ENCODE measurements at regions not wholly inside any gene's neighbourhood (a gene's known extent, or its start where the extent isn't known, plus 50 kb on each side); places are given as distances from the start of the nearest gene placed in this dataset.

DNA sequence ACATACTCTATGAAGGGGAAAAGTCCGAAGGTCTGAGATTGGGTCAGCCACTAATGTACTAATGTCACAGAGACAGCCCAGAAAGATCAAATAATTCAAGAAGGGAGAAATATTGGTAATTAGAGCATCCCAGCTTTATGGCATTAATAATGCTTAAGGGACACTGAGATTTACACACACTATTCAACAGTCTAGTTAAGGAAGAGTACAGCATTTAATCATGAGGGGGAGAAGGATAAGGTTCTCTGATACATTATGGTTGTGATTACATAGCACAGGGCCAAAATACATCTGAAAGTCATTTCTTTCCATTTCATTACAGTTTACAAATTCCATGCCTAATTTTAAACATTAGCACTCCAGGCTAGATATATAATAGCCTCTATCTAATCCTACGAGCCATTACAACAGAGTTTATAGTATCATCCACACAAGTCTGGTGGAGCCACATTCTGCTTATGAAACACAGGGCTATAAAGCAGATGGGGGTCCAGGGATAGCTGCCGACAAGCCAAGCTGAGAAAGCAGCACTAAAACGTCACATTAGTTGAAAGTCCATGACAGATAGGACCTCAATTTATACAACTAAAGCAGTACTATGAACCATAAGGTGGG lies 108.0 kb upstream of the GRIA3 start:
- no peak overlapping the region for H3K4me3 ChIP-seq (ENCODE audit: low read length in 2 of 2)
- H2AFZ ChIP-seq (ENCODE audit: low read length) = no peak overlapping the region
- WGBS, 2 donors (ENCODE audit: extremely low coverage in 2 of 2, insufficient read length in 2 of 2, insufficient replicate concordance in 1 of 2) = no CpG with 5 or more reads among the region's 4 CpGs
- no peaks in the 10 kb centered on the region for H3K4me1 ChIP-seq (ENCODE audit: control insufficient read depth in 2 of 2, insufficient read depth in 1 of 2, low read depth in 1 of 2, low read length in 2 of 2)
- no peak overlapping the region for H3K9ac ChIP-seq (ENCODE audit: low read depth, low read length, poor library complexity)
- H3K4me2 ChIP-seq (ENCODE audit: insufficient read depth, low read length, poor library complexity, severe bottlenecking) = no peak overlapping the region
- H2BK15ac ChIP-seq (ENCODE audit: low read length) = no peak overlapping the region
- H3K79me1 ChIP-seq (ENCODE audit: low read depth, low read length) = no peaks in the 10 kb centered on the region
- H3K18ac ChIP-seq (ENCODE audit: low read length) = no peak overlapping the region
- H3K9me3 ChIP-seq (replicated peaks in 1 of 2; ENCODE audit: control insufficient read depth in 2 of 2, insufficient read depth in 1 of 2, low read depth in 1 of 2, low read length in 2 of 2) = no peaks in the 10 kb centered on the region
- no peak overlapping the region for H4K8ac ChIP-seq (ENCODE audit: low read depth, low read length)
- H3K23ac ChIP-seq (ENCODE audit: low read depth, low read length, poor library complexity) = no peak overlapping the region
- no peak overlapping the region for H2AK5ac ChIP-seq (ENCODE audit: low read depth, low read length)
- H3K14ac ChIP-seq (ENCODE audit: low read length) = no peak overlapping the region
- no peak overlapping the region for H3K27ac ChIP-seq (replicated peaks; ENCODE audit: low read length)
- no peak overlapping the region for H3K4ac ChIP-seq (ENCODE audit: low read length)
- no peak overlapping the region for H2BK12ac ChIP-seq (ENCODE audit: low read length)
- no peak overlapping the region for H2BK5ac ChIP-seq (ENCODE audit: low read length)
- no peaks in the 10 kb centered on the region for H3K27me3 ChIP-seq (ENCODE audit: control insufficient read depth in 3 of 3, insufficient read depth in 3 of 3, low read depth in 1 of 3, low read length in 3 of 3)
- DNase-seq (ENCODE audit: low spot score) = no peak
- no peaks in the 10 kb centered on the region for H3K36me3 ChIP-seq (replicated peaks in 1 of 2; ENCODE audit: control insufficient read depth in 2 of 2, insufficient read depth in 2 of 2, low read length in 2 of 2)
- no peak overlapping the region for H2BK120ac ChIP-seq (ENCODE audit: low read depth, low read length)
- H4K91ac ChIP-seq (ENCODE audit: low read depth, low read length, poor library complexity) = no peak overlapping the region

DNA sequence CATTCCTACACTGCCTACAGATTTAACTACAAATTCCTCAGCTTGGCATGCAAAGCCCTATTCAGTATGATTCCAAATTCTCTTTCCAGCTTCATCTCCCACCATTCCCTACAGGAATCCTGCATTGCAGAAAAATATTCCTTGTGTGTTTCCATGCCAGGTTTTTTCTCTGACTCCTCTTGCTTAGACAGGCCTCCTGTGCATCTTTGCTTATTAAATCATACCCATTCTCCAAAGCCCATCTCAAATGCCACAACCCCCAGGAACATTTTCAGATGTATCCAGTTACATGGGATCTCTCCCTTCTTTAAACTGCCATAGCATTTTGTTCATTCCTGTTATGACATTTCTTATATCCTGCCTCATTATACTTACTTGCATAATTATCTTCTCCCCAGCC lies 106.4 kb upstream of the GRIA3 start:
- H2BK15ac ChIP-seq (ENCODE audit: low read length) = no peak overlapping the region
- H3K9me3 ChIP-seq (replicated peaks in 1 of 2; ENCODE audit: control insufficient read depth in 2 of 2, insufficient read depth in 1 of 2, low read depth in 1 of 2, low read length in 2 of 2) = no peaks in the 10 kb centered on the region
- H2BK120ac ChIP-seq (ENCODE audit: low read depth, low read length) = no peak overlapping the region
- H3K4ac ChIP-seq (ENCODE audit: low read length) = no peak overlapping the region
- H3K9ac ChIP-seq (ENCODE audit: low read depth, low read length, poor library complexity) = no peak overlapping the region
- no peak overlapping the region for H3K18ac ChIP-seq (ENCODE audit: low read length)
- H4K8ac ChIP-seq (ENCODE audit: low read depth, low read length) = no peak overlapping the region
- H3K4me3 ChIP-seq (ENCODE audit: low read length in 2 of 2) = no peak overlapping the region
- no peak overlapping the region for H2BK5ac ChIP-seq (ENCODE audit: low read length)
- no peak overlapping the region for H3K14ac ChIP-seq (ENCODE audit: low read length)
- H3K4me2 ChIP-seq (ENCODE audit: insufficient read depth, low read length, poor library complexity, severe bottlenecking) = no peak overlapping the region
- no peak for DNase-seq (ENCODE audit: low spot score)
- no peaks in the 10 kb centered on the region for H3K36me3 ChIP-seq (replicated peaks in 1 of 2; ENCODE audit: control insufficient read depth in 2 of 2, insufficient read depth in 2 of 2, low read length in 2 of 2)
- H2AFZ ChIP-seq (ENCODE audit: low read length) = no peak overlapping the region
- no peak overlapping the region for H3K23ac ChIP-seq (ENCODE audit: low read depth, low read length, poor library complexity)
- no peaks in the 10 kb centered on the region for H3K4me1 ChIP-seq (ENCODE audit: control insufficient read depth in 2 of 2, insufficient read depth in 1 of 2, low read depth in 1 of 2, low read length in 2 of 2)
- H3K27ac ChIP-seq (replicated peaks; ENCODE audit: low read length) = no peak overlapping the region
- no peaks in the 10 kb centered on the region for H3K27me3 ChIP-seq (ENCODE audit: control insufficient read depth in 3 of 3, insufficient read depth in 3 of 3, low read depth in 1 of 3, low read length in 3 of 3)
- no peak overlapping the region for H2AK5ac ChIP-seq (ENCODE audit: low read depth, low read length)
- H2BK12ac ChIP-seq (ENCODE audit: low read length) = no peak overlapping the region
- H4K91ac ChIP-seq (ENCODE audit: low read depth, low read length, poor library complexity) = no peak overlapping the region
- no peaks in the 10 kb centered on the region for H3K79me1 ChIP-seq (ENCODE audit: low read depth, low read length)

DNA sequence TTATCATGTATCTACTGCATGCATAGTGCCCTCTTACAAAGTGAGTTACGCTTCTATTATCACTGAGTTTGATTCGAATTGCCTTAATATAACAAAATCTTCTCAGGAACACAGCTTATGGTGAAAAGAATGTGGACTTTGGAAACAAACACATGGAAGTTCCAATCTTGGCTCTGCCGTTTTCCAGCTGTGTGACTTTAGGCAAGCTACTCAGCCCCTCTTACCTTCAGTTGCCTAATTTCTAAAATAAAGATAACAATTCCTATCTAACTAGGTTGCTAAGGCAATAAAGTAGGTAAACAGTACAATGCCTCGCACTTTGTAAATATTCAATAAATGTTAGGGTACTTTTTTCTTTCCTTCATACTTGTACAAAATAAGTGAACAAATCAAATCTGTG lies 104.0 kb upstream of the GRIA3 start:
- no peak overlapping the region for H3K14ac ChIP-seq (ENCODE audit: low read length)
- no peak overlapping the region for H3K23ac ChIP-seq (ENCODE audit: low read depth, low read length, poor library complexity)
- H3K4me1 ChIP-seq (ENCODE audit: control insufficient read depth in 2 of 2, insufficient read depth in 1 of 2, low read depth in 1 of 2, low read length in 2 of 2) = no peaks in the 10 kb centered on the region
- no peaks in the 10 kb centered on the region for H3K27me3 ChIP-seq (ENCODE audit: control insufficient read depth in 3 of 3, insufficient read depth in 3 of 3, low read depth in 1 of 3, low read length in 3 of 3)
- no peak overlapping the region for H4K91ac ChIP-seq (ENCODE audit: low read depth, low read length, poor library complexity)
- H3K36me3 ChIP-seq (replicated peaks in 1 of 2; ENCODE audit: control insufficient read depth in 2 of 2, insufficient read depth in 2 of 2, low read length in 2 of 2) = no peaks in the 10 kb centered on the region
- H3K4me2 ChIP-seq (ENCODE audit: insufficient read depth, low read length, poor library complexity, severe bottlenecking) = no peak overlapping the region
- H2BK5ac ChIP-seq (ENCODE audit: low read length) = no peak overlapping the region
- no peak overlapping the region for H3K4ac ChIP-seq (ENCODE audit: low read length)
- WGBS, 2 donors (ENCODE audit: extremely low coverage in 2 of 2, insufficient read length in 2 of 2, insufficient replicate concordance in 1 of 2) = no CpG with 5 or more reads among the region's 4 CpGs
- no peak overlapping the region for H3K18ac ChIP-seq (ENCODE audit: low read length)
- H3K4me3 ChIP-seq (ENCODE audit: low read length in 2 of 2) = no peak overlapping the region
- H4K8ac ChIP-seq (ENCODE audit: low read depth, low read length) = no peak overlapping the region
- H3K9ac ChIP-seq (ENCODE audit: low read depth, low read length, poor library complexity) = no peak overlapping the region
- no peaks in the 10 kb centered on the region for H3K79me1 ChIP-seq (ENCODE audit: low read depth, low read length)
- H2BK120ac ChIP-seq (ENCODE audit: low read depth, low read length) = no peak overlapping the region
- no peak overlapping the region for H3K27ac ChIP-seq (replicated peaks; ENCODE audit: low read length)
- no peaks in the 10 kb centered on the region for H3K9me3 ChIP-seq (replicated peaks in 1 of 2; ENCODE audit: control insufficient read depth in 2 of 2, insufficient read depth in 1 of 2, low read depth in 1 of 2, low read length in 2 of 2)
- no peak overlapping the region for H2AK5ac ChIP-seq (ENCODE audit: low read depth, low read length)
- H2BK15ac ChIP-seq (ENCODE audit: low read length) = no peak overlapping the region
- H2AFZ ChIP-seq (ENCODE audit: low read length) = no peak overlapping the region
- no peak overlapping the region for H2BK12ac ChIP-seq (ENCODE audit: low read length)
- DNase-seq (ENCODE audit: low spot score) = no peak

DNA sequence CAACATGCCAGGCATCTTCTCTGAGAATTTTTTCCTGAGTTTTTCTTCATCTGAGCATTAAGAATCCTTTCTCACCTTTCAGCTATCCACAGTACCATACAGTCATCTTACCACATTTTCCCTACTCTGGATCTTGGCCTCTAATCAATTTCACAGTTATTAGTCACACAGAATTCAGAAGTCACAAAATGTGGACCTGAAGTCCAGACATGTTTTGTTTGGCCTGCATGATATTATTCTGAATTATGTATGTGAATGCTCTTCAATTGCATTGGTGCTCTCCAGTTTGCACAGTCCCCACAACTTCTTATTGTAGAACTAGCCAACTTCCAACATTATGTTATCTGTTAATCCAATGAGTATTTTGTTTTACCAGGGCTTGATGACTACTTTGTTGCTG lies 102.3 kb upstream of the GRIA3 start:
- Histone ChIP-seq H2BK15ac (ENCODE audit: low read length) (no peak overlapping the region), H3K4me2 (ENCODE audit: insufficient read depth, low read length, poor library complexity, severe bottlenecking) (no peak overlapping the region), H3K4me1 (ENCODE audit: control insufficient read depth in 2 of 2, insufficient read depth in 1 of 2, low read depth in 1 of 2, low read length in 2 of 2) (no peaks in the 10 kb centered on the region), H3K14ac (ENCODE audit: low read length) (no peak overlapping the region), H3K4ac (ENCODE audit: low read length) (no peak overlapping the region), H2AK5ac (ENCODE audit: low read depth, low read length) (no peak overlapping the region), H2BK5ac (ENCODE audit: low read length) (no peak overlapping the region), H3K79me1 (ENCODE audit: low read depth, low read length) (no peaks in the 10 kb centered on the region), H3K27ac (replicated peaks; ENCODE audit: low read length) (no peak overlapping the region), H4K8ac (ENCODE audit: low read depth, low read length) (no peak overlapping the region), H3K18ac (ENCODE audit: low read length) (no peak overlapping the region), H3K9me3 (replicated peaks in 1 of 2; ENCODE audit: control insufficient read depth in 2 of 2, insufficient read depth in 1 of 2, low read depth in 1 of 2, low read length in 2 of 2) (no peaks in the 10 kb centered on the region), H2AFZ (ENCODE audit: low read length) (no peak overlapping the region), H3K9ac (ENCODE audit: low read depth, low read length, poor library complexity) (no peak overlapping the region), H4K91ac (ENCODE audit: low read depth, low read length, poor library complexity) (no peak overlapping the region), H3K23ac (ENCODE audit: low read depth, low read length, poor library complexity) (no peak overlapping the region), H2BK120ac (ENCODE audit: low read depth, low read length) (no peak overlapping the region), H3K4me3 (ENCODE audit: low read length in 2 of 2) (no peak overlapping the region), H3K27me3 (ENCODE audit: control insufficient read depth in 3 of 3, insufficient read depth in 3 of 3, low read depth in 1 of 3, low read length in 3 of 3) (no peaks in the 10 kb centered on the region), H2BK12ac (ENCODE audit: low read length) (no peak overlapping the region), H3K36me3 (replicated peaks in 1 of 2; ENCODE audit: control insufficient read depth in 2 of 2, insufficient read depth in 2 of 2, low read length in 2 of 2) (no peaks in the 10 kb centered on the region)
- DNase-seq (ENCODE audit: low spot score) = no peak
